GM23338 (cell line): ENCODE measurements at regions not wholly inside any gene's neighbourhood (a gene's known extent, or its start where the extent isn't known, plus 50 kb on each side); places are given as distances from the start of the nearest gene placed in this dataset.

Experiments used
- CREB1 ChIP-seq: fragments of 250-450 bp; sonication (Bioruptor Pico); IDR thresholded peaks from 2 replicates; pipeline ENCODE4 v1.5.0; 2020; ENCODE audit warnings: low read depth, mild to moderate bottlenecking, moderate library complexity
- ETS1 ChIP-seq: IDR thresholded peaks from 2 replicates; pipeline ENCODE4 v1.6.1; 2016; ENCODE audit warnings: antibody characterized with exemption
- EZH2phosphoT487 ChIP-seq: fragments of 200-600 bp; sonication (generic); IDR thresholded peaks from one replicate; pipeline ENCODE4 v1.8.1; 2018; ENCODE audit warnings: antibody characterized with exemption; ENCODE audit not compliant: unreplicated experiment
- NANOG ChIP-seq: IDR thresholded peaks from 2 replicates; pipeline ENCODE4 v1.6.1; 2016; ENCODE audit warnings: antibody characterized with exemption, borderline replicate concordance
- ZNF331 ChIP-seq: fragments of 250-450 bp; sonication (Bioruptor Pico); IDR thresholded peaks from 2 replicates; pipeline ENCODE4 v1.5.0; 2020; ENCODE audit warnings: low read depth, mild to moderate bottlenecking, moderate library complexity
- TF ChIP-seq, protein P1 (sequence below): fragments of 250-450 bp; sonication (Bioruptor Pico); IDR thresholded peaks from 2 replicates; pipeline ENCODE4 v1.5.0; 2020; ENCODE audit warnings: mild to moderate bottlenecking, moderate library complexity
- TF ChIP-seq, protein P2 (sequence below): IDR thresholded peaks from one replicate; pipeline ENCODE4 v1.6.1; 2018; ENCODE audit warnings: antibody characterized with exemption; ENCODE audit not compliant: unreplicated experiment

- TF ChIP-seq, protein P1, sequence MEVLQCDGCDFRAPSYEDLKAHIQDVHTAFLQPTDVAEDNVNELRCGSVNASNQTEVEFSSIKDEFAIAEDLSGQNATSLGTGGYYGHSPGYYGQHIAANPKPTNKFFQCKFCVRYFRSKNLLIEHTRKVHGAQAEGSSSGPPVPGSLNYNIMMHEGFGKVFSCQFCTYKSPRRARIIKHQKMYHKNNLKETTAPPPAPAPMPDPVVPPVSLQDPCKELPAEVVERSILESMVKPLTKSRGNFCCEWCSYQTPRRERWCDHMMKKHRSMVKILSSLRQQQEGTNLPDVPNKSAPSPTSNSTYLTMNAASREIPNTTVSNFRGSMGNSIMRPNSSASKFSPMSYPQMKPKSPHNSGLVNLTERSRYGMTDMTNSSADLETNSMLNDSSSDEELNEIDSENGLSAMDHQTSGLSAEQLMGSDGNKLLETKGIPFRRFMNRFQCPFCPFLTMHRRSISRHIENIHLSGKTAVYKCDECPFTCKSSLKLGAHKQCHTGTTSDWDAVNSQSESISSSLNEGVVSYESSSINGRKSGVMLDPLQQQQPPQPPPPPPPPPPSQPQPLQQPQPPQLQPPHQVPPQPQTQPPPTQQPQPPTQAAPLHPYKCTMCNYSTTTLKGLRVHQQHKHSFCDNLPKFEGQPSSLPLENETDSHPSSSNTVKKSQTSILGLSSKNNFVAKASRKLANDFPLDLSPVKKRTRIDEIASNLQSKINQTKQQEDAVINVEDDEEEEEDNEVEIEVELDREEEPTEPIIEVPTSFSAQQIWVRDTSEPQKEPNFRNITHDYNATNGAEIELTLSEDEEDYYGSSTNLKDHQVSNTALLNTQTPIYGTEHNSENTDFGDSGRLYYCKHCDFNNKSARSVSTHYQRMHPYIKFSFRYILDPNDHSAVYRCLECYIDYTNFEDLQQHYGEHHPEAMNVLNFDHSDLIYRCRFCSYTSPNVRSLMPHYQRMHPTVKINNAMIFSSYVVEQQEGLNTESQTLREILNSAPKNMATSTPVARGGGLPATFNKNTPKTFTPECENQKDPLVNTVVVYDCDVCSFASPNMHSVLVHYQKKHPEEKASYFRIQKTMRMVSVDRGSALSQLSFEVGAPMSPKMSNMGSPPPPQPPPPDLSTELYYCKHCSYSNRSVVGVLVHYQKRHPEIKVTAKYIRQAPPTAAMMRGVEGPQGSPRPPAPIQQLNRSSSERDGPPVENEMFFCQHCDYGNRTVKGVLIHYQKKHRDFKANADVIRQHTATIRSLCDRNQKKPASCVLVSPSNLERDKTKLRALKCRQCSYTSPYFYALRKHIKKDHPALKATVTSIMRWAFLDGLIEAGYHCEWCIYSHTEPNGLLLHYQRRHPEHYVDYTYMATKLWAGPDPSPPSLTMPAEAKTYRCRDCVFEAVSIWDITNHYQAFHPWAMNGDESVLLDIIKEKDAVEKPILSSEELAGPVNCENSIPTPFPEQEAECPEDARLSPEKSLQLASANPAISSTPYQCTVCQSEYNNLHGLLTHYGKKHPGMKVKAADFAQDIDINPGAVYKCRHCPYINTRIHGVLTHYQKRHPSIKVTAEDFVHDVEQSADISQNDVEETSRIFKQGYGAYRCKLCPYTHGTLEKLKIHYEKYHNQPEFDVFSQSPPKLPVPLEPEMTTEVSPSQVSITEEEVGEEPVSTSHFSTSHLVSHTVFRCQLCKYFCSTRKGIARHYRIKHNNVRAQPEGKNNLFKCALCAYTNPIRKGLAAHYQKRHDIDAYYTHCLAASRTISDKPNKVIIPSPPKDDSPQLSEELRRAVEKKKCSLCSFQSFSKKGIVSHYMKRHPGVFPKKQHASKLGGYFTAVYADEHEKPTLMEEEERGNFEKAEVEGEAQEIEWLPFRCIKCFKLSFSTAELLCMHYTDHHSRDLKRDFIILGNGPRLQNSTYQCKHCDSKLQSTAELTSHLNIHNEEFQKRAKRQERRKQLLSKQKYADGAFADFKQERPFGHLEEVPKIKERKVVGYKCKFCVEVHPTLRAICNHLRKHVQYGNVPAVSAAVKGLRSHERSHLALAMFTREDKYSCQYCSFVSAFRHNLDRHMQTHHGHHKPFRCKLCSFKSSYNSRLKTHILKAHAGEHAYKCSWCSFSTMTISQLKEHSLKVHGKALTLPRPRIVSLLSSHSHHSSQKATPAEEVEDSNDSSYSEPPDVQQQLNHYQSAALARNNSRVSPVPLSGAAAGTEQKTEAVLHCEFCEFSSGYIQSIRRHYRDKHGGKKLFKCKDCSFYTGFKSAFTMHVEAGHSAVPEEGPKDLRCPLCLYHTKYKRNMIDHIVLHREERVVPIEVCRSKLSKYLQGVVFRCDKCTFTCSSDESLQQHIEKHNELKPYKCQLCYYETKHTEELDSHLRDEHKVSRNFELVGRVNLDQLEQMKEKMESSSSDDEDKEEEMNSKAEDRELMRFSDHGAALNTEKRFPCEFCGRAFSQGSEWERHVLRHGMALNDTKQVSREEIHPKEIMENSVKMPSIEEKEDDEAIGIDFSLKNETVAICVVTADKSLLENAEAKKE (CRISPR knock-in tag) = no peak
- TF ChIP-seq NANOG = no peak
- TF ChIP-seq, protein P2, sequence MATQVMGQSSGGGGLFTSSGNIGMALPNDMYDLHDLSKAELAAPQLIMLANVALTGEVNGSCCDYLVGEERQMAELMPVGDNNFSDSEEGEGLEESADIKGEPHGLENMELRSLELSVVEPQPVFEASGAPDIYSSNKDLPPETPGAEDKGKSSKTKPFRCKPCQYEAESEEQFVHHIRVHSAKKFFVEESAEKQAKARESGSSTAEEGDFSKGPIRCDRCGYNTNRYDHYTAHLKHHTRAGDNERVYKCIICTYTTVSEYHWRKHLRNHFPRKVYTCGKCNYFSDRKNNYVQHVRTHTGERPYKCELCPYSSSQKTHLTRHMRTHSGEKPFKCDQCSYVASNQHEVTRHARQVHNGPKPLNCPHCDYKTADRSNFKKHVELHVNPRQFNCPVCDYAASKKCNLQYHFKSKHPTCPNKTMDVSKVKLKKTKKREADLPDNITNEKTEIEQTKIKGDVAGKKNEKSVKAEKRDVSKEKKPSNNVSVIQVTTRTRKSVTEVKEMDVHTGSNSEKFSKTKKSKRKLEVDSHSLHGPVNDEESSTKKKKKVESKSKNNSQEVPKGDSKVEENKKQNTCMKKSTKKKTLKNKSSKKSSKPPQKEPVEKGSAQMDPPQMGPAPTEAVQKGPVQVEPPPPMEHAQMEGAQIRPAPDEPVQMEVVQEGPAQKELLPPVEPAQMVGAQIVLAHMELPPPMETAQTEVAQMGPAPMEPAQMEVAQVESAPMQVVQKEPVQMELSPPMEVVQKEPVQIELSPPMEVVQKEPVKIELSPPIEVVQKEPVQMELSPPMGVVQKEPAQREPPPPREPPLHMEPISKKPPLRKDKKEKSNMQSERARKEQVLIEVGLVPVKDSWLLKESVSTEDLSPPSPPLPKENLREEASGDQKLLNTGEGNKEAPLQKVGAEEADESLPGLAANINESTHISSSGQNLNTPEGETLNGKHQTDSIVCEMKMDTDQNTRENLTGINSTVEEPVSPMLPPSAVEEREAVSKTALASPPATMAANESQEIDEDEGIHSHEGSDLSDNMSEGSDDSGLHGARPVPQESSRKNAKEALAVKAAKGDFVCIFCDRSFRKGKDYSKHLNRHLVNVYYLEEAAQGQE = no peak
- TF ChIP-seq ETS1 = no peak
- TF ChIP-seq ZNF331 (CRISPR knock-in tag) = no peak
- no peak for TF ChIP-seq CREB1 (CRISPR knock-in tag)
- no peak for TF ChIP-seq EZH2phosphoT487
These were observed 88.2 kb upstream of the ZNF385D start (continued) for GRCh38 chr3:21839176-21839575.
